ENCODE measurements at regions not wholly inside any gene's neighbourhood (a gene's known extent, or its start where the extent isn't known, plus 50 kb on each side); places are given as distances from the start of the nearest gene placed in this dataset.

DNA sequence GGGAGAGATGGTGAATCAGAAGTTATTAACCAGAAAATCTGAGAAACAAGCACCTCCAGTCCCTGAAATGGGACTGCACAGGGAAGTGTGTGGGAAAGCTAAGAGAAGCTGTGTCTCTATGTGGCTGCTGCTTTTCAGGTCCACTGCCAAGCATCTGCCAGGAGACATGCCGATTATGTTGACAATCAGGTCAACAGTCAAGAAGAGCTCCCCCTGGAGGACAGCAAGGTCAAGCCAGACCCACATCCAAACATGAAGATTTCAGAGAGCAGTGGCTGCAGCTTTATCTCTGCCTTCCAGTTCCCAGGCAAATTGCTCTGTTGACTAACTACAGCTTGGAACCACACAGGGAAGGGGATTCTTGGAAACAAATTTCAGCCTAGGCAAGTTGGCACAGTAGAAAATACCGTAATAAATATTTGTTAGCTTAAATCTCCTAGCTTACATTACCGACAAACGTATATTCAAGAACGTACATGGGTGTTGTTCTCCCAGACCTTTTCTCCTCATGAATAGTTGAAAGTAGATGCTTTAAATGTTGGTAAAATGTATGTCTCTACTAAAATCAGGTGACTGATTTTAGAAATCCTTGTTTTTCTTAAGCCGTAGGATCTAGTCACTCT is 394.5 kb upstream of the RARB start:
- DNase-seq (ENCODE audit: extremely low read depth in 1 of 4, low spot score in 3 of 4), result peak in 3 of 4 experiments; percentile 14 to 30 (median 18)
- TF ChIP-seq, protein P1, sequence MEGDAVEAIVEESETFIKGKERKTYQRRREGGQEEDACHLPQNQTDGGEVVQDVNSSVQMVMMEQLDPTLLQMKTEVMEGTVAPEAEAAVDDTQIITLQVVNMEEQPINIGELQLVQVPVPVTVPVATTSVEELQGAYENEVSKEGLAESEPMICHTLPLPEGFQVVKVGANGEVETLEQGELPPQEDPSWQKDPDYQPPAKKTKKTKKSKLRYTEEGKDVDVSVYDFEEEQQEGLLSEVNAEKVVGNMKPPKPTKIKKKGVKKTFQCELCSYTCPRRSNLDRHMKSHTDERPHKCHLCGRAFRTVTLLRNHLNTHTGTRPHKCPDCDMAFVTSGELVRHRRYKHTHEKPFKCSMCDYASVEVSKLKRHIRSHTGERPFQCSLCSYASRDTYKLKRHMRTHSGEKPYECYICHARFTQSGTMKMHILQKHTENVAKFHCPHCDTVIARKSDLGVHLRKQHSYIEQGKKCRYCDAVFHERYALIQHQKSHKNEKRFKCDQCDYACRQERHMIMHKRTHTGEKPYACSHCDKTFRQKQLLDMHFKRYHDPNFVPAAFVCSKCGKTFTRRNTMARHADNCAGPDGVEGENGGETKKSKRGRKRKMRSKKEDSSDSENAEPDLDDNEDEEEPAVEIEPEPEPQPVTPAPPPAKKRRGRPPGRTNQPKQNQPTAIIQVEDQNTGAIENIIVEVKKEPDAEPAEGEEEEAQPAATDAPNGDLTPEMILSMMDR (IDR thresholded peaks at IDR 0.05 in 2 of 3, conservative IDR thresholded peaks at IDR 0.05 in 1 of 3; ENCODE audit: insufficient read depth in 2 of 3, low read depth in 1 of 3, low read length in 3 of 3), result peak in 2 of 3 experiments; percentile 21 to 47; a peak in 2 of 6 replicates
- TF ChIP-seq ZNF77 (CRISPR knock-in tag; IDR thresholded peaks at IDR 0.05) (no peak), OTX1 (CRISPR knock-in tag; IDR thresholded peaks at IDR 0.05) (no peak), MEF2D (tag; conservative IDR thresholded peaks at IDR 0.05; ENCODE audit: low read depth) (no peak), PRMT5 (CRISPR knock-in tag; IDR thresholded peaks at IDR 0.05) (no peak), ZNF707 (CRISPR knock-in tag; conservative IDR thresholded peaks at IDR 0.05) (no peak), ZNF57 (CRISPR knock-in tag; IDR thresholded peaks at IDR 0.05) (no peak), POLR2G (IDR thresholded peaks at IDR 0.05; ENCODE audit: low read depth, low read length) (no peak), RAD21 (CRISPR knock-in tag; conservative IDR thresholded peaks at IDR 0.05 in 1 of 2, IDR thresholded peaks at IDR 0.05 in 1 of 2) (peak in 1 of 2 experiments; percentile 19; a peak in 1 of 4 replicates), RBM15 (IDR thresholded peaks at IDR 0.05; ENCODE audit: insufficient read depth, low read length) (no peak)
- TF ChIP-seq, protein P2, sequence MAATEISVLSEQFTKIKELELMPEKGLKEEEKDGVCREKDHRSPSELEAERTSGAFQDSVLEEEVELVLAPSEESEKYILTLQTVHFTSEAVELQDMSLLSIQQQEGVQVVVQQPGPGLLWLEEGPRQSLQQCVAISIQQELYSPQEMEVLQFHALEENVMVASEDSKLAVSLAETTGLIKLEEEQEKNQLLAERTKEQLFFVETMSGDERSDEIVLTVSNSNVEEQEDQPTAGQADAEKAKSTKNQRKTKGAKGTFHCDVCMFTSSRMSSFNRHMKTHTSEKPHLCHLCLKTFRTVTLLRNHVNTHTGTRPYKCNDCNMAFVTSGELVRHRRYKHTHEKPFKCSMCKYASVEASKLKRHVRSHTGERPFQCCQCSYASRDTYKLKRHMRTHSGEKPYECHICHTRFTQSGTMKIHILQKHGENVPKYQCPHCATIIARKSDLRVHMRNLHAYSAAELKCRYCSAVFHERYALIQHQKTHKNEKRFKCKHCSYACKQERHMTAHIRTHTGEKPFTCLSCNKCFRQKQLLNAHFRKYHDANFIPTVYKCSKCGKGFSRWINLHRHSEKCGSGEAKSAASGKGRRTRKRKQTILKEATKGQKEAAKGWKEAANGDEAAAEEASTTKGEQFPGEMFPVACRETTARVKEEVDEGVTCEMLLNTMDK (IDR thresholded peaks at IDR 0.05; ENCODE audit: borderline replicate concordance, insufficient read depth, low read depth, low read length, poor library complexity, severe bottlenecking), result peak; percentile 13
- TF ChIP-seq, protein P3, sequence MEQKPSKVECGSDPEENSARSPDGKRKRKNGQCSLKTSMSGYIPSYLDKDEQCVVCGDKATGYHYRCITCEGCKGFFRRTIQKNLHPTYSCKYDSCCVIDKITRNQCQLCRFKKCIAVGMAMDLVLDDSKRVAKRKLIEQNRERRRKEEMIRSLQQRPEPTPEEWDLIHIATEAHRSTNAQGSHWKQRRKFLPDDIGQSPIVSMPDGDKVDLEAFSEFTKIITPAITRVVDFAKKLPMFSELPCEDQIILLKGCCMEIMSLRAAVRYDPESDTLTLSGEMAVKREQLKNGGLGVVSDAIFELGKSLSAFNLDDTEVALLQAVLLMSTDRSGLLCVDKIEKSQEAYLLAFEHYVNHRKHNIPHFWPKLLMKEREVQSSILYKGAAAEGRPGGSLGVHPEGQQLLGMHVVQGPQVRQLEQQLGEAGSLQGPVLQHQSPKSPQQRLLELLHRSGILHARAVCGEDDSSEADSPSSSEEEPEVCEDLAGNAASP (IDR thresholded peaks at IDR 0.05), result no peak
- 27% methylated on average over 6 of the region's 6 CpGs for WGBS (ENCODE audit: insufficient coverage, low coverage, missing lambda C conversion rate)
- Histone ChIP-seq H3K4me3 (no peak overlapping the region), H2AFZ (ENCODE audit: low read depth, low read length) (no peak overlapping the region), H3K9ac (ENCODE audit: insufficient read depth in 1 of 2, low read depth in 2 of 2, low read length in 2 of 2) (no peak overlapping the region), H4K20me1 (replicated peaks; ENCODE audit: control insufficient read depth, insufficient read depth, low read length) (no peaks in the 10 kb centered on the region), H3K4me1 (replicated peaks in 1 of 2; ENCODE audit: control insufficient read depth in 2 of 2, insufficient read depth in 2 of 2, low read length in 2 of 2) (no peaks in the 10 kb centered on the region), H3K9me1 (ENCODE audit: control insufficient read depth, insufficient read depth, low read length) (no peaks in the 10 kb centered on the region), H3K27ac (ENCODE audit: extremely low read depth, low read depth, low read length) (no peak overlapping the region), H3K4me2 (ENCODE audit: insufficient read depth, low read length) (no peak overlapping the region), H3K79me2 (ENCODE audit: control insufficient read depth, insufficient read depth, low read length) (no peaks in the 10 kb centered on the region), H3K9me3 (replicated peaks; ENCODE audit: control insufficient read depth, insufficient read depth, low read depth, low read length) (peaks cover 4% of the 10 kb centered on the region; the same call in 1 of the 2 replicates), H3K36me3 (ENCODE audit: control insufficient read depth, insufficient read depth, low read length) (no peaks in the 10 kb centered on the region), H3K27me3 (ENCODE audit: control insufficient read depth in 2 of 2, insufficient read depth in 2 of 2, low read length in 2 of 2) (no peaks in the 10 kb centered on the region)
- intact Hi-C loops (cut with micrococcal nuclease), result no loop called here
- BruUV-seq (replicated peaks), result no TSS peak
- in situ Hi-C loops (cut with MboI), result no loop called here
- FAIRE-seq, result peak; percentile 52
- ChIA-PET CTCF (ENCODE audit: low intra/inter-chr PET ratio) (no interaction called here), POLR2A (interaction anchor here (0.7 kb wide), 1 partner anchor 102 kb away, joined by 3 read pairs; no protein-coding TSS in a partner anchor)
- ATAC-seq, result peak; percentile 41; the same call in 1 of the 3 replicates

All from K562 (cell line).